Lung (tissue), 11 donors: ENCODE measurements at regions not wholly inside any gene's neighbourhood (a gene's known extent, or its start where the extent isn't known, plus 50 kb on each side); places are given as distances from the start of the nearest gene placed in this dataset.

Experiments used
- ATAC-seq: fragments of 200-7000 bp; cut with Tn5 transposase; one replicate; pipeline ENCODE4 v1.9.1; 2020; ENCODE audit warnings: moderate number of reproducible peaks; ENCODE audit not compliant: insufficient read depth, low FRiP score
- DNase-seq, 3 donors: peaks; one replicate each; pipeline ENCODE4 v3.0.0-alpha.2; 2013 to 2017
- H3K27ac ChIP-seq, 2 donors: one replicate each; pipeline ENCODE4 v1.5.1; 2013; ENCODE audit warnings: mild to moderate bottlenecking in 2 of 2, moderate library complexity in 2 of 2, control low read depth in 1 of 2, inconsistent platforms in 1 of 2, low read depth in 1 of 2, low read length in 1 of 2
- H3K27me3 ChIP-seq, 3 donors: one replicate each; pipeline ENCODE4 v1.5.1; 2013; ENCODE audit warnings: low read length in 2 of 3; ENCODE audit not compliant: control insufficient read depth in 3 of 3, insufficient read depth in 3 of 3
- H3K36me3 ChIP-seq, 4 donors: one replicate each; pipeline ENCODE4 v1.5.1; 2013; ENCODE audit warnings: low read length in 4 of 4, mild to moderate bottlenecking in 1 of 4, moderate library complexity in 1 of 4; ENCODE audit not compliant: control insufficient read depth in 4 of 4, insufficient read depth in 4 of 4
- H3K4me1 ChIP-seq, 5 donors: one replicate each; pipeline ENCODE4 v1.5.1; 2013; ENCODE audit warnings: low read length in 5 of 5, mild to moderate bottlenecking in 2 of 5, moderate library complexity in 1 of 5; ENCODE audit not compliant: control insufficient read depth in 5 of 5, insufficient read depth in 5 of 5
- H3K4me3 ChIP-seq: one replicate; pipeline ENCODE4 v1.5.1; 2013; ENCODE audit warnings: mild to moderate bottlenecking, control low read depth, moderate library complexity
- H3K9ac ChIP-seq, 2 donors: one replicate each; pipeline ENCODE4 v1.5.1; 2013; ENCODE audit warnings: low read length in 2 of 2, control low read depth in 1 of 2; ENCODE audit not compliant: insufficient read depth in 1 of 2
- H3K9me3 ChIP-seq, 4 donors: one replicate each; pipeline ENCODE4 v1.5.1; 2013; ENCODE audit warnings: low read length in 3 of 4, mild to moderate bottlenecking in 1 of 4, moderate library complexity in 1 of 4; ENCODE audit not compliant: control insufficient read depth in 4 of 4, insufficient read depth in 3 of 4
- CTCF ChIP-seq: IDR thresholded peaks from 2 replicates; pipeline ENCODE4 v1.5.1; 2012; ENCODE audit warnings: mild to moderate bottlenecking; ENCODE audit errors: control extremely low read depth, extremely low read depth
- WGBS, 2 donors: extraction: QIAGEN DNeasy Blood & Tissue Kit; methylation state at CpG; one replicate each; pipeline ENCODE4 v1.1.7; 2013; 5-methylcytosine and 5-hydroxymethylcytosine counted together
- donor health status: control.
- donor health status: control.
- donor health status: Bipolar disorder and iron deficiency.
- donor health status: healthy.
- donor health status: DM: yes; HTN: yes; CAD: no.

- Histone ChIP-seq H3K27ac (no peak overlapping the region), H3K27me3 (no peaks in the 10 kb centered on the region), H3K4me3 (no peak overlapping the region), H3K9ac (no peak overlapping the region), H3K9me3 (peaks cover 0 to 2% (median 0%) of the 10 kb centered on the region in 4 donors), H3K36me3 (no peaks in the 10 kb centered on the region), H3K4me1 (no peaks in the 10 kb centered on the region)
- WGBS, 2 donors: 84 to 92% methylated on average over 9 of the region's 9 CpGs
- no peak for TF ChIP-seq CTCF
- ATAC-seq (no peak), DNase-seq (no peak)
Observed at GRCh38 chr13:71015021-71015420, 852.0 kb downstream of the DACH1 start.

GRCh38 chr13:71005919-71006318 is 861.1 kb downstream of the DACH1 start:
- H3K4me1 ChIP-seq: no peaks in the 10 kb centered on the region
- H3K9ac ChIP-seq: no peak overlapping the region
- ATAC-seq (no peak), DNase-seq (no peak)
- H3K27ac ChIP-seq: no peak overlapping the region
- H3K36me3 ChIP-seq: no peaks in the 10 kb centered on the region
- TF ChIP-seq CTCF: no peak
- H3K4me3 ChIP-seq: no peak overlapping the region
- H3K27me3 ChIP-seq: no peaks in the 10 kb centered on the region
- peaks cover 0 to 4% (median 0%) of the 10 kb centered on the region in 4 donors for H3K9me3 ChIP-seq

GRCh38 chr13:70995338-70995737 is 871.7 kb downstream of the DACH1 start:
- no peak for DNase-seq
- TF ChIP-seq CTCF: no peak
- Histone ChIP-seq H3K9me3 (no peaks in the 10 kb centered on the region), H3K4me1 (no peaks in the 10 kb centered on the region), H3K27me3 (no peaks in the 10 kb centered on the region), H3K36me3 (no peaks in the 10 kb centered on the region), H3K9ac (no peak overlapping the region), H3K4me3 (no peak overlapping the region), H3K27ac (no peak overlapping the region)
- ATAC-seq: no peak
- 90 to 91% methylated on average over 1 of the region's 1 CpG for WGBS, 2 donors

GRCh38 chr13:70994191-70994590 is 872.8 kb downstream of the DACH1 start:
- 0 to 86% methylated on average over 1 of the region's 1 CpG for WGBS, 2 donors
- Histone ChIP-seq H3K9ac (no peak overlapping the region), H3K9me3 (no peaks in the 10 kb centered on the region), H3K4me3 (no peak overlapping the region), H3K36me3 (no peaks in the 10 kb centered on the region), H3K4me1 (no peaks in the 10 kb centered on the region), H3K27me3 (no peaks in the 10 kb centered on the region), H3K27ac (no peak overlapping the region)
- ATAC-seq: no peak
- no peak for DNase-seq
- TF ChIP-seq CTCF: no peak
